ENCODE measurements at regions not wholly inside any gene's neighbourhood (a gene's known extent, or its start where the extent isn't known, plus 50 kb on each side); places are given as distances from the start of the nearest gene placed in this dataset.

DNA sequence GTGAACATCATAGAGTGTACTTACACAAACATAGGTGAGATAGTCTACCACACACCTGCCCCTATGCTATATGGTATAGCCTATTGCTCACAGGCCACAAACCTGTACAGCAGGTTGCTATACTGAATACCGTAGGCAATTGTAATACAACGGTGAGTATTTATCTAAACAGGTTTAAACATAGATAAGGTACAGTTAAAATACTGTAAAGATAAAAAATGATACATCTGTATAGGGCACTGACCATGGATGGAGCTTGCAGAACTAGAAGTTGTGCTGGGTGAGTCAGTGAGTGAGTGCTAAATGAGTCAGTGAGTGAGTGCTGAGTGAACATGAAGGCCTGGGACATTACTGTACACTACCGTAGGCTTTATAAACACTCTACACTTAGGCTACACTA, 267.0 kb upstream of the HS6ST1 start:
- no peak for TF ChIP-seq Cebpa-rat (IDR thresholded peaks at IDR 0.05)
- Histone ChIP-seq H3K4me1 (peaks cover 5% of the 10 kb centered on the region), H3K9me3 (peaks cover 9% of the 10 kb centered on the region), H4K20me1 (no peaks in the 10 kb centered on the region), H3K27ac (no peak overlapping the region), H3K27me3 (no peaks in the 10 kb centered on the region), H3K9ac (no peak overlapping the region), H3K4me2 (no peak overlapping the region), H3K36me3 (no peaks in the 10 kb centered on the region), H3K4me3 (no peak overlapping the region)

DNA sequence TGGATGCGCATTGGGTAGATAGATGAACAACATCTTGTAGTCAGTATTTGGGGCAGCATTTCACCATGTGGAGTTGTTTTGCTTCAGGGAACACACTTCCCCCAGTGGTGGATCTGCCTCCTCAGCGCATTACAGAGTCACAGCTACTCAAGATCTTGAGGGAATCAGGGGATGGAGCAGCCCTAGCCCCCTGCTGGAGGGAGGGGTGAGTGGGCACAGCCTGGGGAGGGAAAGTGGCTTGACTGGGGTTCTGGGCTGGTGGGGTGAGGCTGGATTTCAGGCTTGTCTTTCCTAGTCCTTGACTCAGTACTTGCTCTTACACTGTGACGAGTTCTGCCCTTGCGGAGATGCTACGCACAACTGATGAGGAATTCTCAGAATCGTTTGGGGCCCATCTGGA, 271.0 kb upstream of the HS6ST1 start:
- no peaks in the 10 kb centered on the region for H4K20me1 ChIP-seq
- TF ChIP-seq Cebpa-rat (IDR thresholded peaks at IDR 0.05) = no peak

DNA sequence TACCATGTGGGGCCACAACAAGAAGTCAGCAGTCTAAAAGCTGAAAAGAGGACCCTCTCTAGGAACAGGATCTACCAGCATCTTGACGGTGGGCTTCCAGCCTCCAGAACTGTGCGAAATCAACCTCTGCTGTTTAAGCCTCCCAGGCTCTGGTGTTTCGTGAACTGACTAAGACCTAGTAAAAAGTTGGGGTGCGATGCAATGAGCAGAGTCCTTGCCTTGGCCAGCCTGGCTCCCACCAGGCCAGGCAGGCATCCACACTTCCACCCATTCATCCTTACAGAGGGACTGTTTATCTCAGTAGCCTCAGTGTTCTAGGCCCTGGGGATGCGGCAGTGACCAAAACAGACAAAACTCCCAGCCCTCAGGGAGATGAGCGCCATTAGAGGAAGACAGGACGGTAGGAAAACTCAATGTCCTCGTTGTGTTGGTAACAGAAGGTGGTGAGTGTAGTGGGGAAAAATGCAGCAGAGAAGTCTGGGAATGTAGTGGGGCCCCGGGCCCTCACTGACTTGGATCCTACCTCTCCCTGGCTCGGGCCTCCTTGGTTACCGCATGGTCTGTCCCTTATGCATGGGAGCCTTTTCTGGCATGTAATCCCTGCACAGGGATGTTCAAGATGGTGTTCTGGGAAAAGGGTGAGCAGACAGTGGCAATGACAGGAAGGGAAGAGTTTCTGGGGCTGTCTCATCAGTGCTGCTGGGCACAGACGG, 271.8 kb upstream of the HS6ST1 start:
- no peak overlapping the region for H3K9ac ChIP-seq
- no peaks in the 10 kb centered on the region for H3K27me3 ChIP-seq
- H3K4me2 ChIP-seq = peak overlapping the region; percentile 48
- no peaks in the 10 kb centered on the region for H4K20me1 ChIP-seq
- H3K36me3 ChIP-seq = no peaks in the 10 kb centered on the region
- no peak overlapping the region for H3K4me3 ChIP-seq
- peaks cover 8% of the 10 kb centered on the region for H3K9me3 ChIP-seq
- peaks cover 47% of the 10 kb centered on the region for H3K4me1 ChIP-seq
- no peak for TF ChIP-seq Cebpa-rat (IDR thresholded peaks at IDR 0.05)
- H3K27ac ChIP-seq = no peak overlapping the region

More for the DNA sequence above, 271.0 kb upstream of the HS6ST1 start:
- peaks cover 40% of the 10 kb centered on the region for H3K4me1 ChIP-seq
- H3K9ac ChIP-seq = no peak overlapping the region
- H3K36me3 ChIP-seq = no peaks in the 10 kb centered on the region
- H3K27me3 ChIP-seq = no peaks in the 10 kb centered on the region
- H3K27ac ChIP-seq = no peak overlapping the region
- no peak overlapping the region for H3K4me3 ChIP-seq
- no peak overlapping the region for H3K4me2 ChIP-seq
- H3K9me3 ChIP-seq = peaks cover 9% of the 10 kb centered on the region

GRCh38 chr2:128591022-128591860, 272.6 kb upstream of the HS6ST1 start:
- Histone ChIP-seq H3K27ac (no peak overlapping the region), H3K4me1 (peaks cover 55% of the 10 kb centered on the region), H3K4me2 (peak overlapping the region; percentile 48), H3K36me3 (no peaks in the 10 kb centered on the region), H3K4me3 (no peak overlapping the region), H3K9me3 (peaks cover 3% of the 10 kb centered on the region; the same call in 1 of the 2 replicates), H4K20me1 (no peaks in the 10 kb centered on the region), H3K27me3 (no peaks in the 10 kb centered on the region), H3K9ac (no peak overlapping the region)
- no peak for TF ChIP-seq Cebpa-rat (IDR thresholded peaks at IDR 0.05)

DNA sequence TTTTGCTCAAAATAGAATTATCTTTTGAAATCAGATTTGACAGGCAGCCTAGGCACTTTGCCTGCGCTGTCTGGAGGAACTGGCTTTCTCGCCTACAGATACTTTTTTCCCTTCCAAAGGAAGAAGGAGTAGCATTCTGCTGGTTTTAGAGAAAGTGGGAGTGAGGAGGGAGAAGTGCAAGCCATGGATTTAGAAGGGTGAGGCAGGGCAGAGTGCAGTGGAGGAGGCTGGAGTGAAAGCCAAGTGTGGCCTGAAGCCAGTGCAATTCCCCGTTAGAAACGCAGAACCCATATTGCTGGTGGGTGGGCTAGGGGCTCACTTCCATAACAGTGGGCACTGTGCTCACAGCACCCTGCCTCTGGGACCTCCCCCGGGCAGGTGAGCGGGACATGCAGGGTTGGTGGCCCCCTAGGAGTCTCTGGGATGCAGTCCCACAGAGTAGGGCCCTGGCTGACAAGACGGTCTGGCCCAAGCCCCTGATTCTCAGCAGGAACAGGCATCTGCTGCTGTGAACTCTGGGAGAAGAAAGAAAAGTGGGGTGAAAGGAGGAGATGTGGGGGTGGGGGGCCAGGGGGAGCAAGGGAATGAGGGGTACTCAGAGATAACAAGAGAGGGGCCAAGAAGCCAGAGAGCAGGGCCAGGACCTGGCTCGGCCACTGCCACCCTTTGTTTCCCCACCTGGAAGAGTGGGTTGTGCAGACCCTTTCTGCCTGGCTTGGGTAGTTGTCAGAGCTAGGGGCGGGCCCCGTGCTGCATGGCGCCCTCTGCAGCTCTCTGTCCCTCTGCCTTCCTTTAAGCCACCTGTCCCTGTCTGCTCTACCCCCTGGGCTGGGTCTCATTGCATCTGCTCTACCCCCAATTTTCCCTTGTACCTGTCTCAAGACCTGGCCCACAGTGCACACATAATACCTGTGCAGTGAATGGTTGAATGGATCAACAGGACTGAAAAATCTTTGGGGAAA, 273.5 kb upstream of the HS6ST1 start:
- H3K9me3 ChIP-seq = no peaks in the 10 kb centered on the region
- H3K27me3 ChIP-seq = no peaks in the 10 kb centered on the region
- no peak overlapping the region for H3K4me3 ChIP-seq
- H3K9ac ChIP-seq = no peak overlapping the region
- no peak overlapping the region for H3K27ac ChIP-seq
- H3K4me2 ChIP-seq = peak overlapping the region; percentile 48
- H4K20me1 ChIP-seq = no peaks in the 10 kb centered on the region
- H3K4me1 ChIP-seq = peaks cover 64% of the 10 kb centered on the region
- no peak for TF ChIP-seq Cebpa-rat (IDR thresholded peaks at IDR 0.05)
- no peaks in the 10 kb centered on the region for H3K36me3 ChIP-seq

GRCh38 chr2:128593518-128593878, 274.8 kb upstream of the HS6ST1 start:
- Histone ChIP-seq H3K4me3 (no peak overlapping the region), H3K4me1 (peaks cover 77% of the 10 kb centered on the region), H3K9me3 (no peaks in the 10 kb centered on the region), H3K36me3 (no peaks in the 10 kb centered on the region), H3K27ac (no peak overlapping the region), H3K4me2 (peak overlapping the region; percentile 87; the same call in 1 of the 2 replicates), H4K20me1 (no peaks in the 10 kb centered on the region), H3K27me3 (no peaks in the 10 kb centered on the region), H3K9ac (no peak overlapping the region)
- TF ChIP-seq Cebpa-rat (IDR thresholded peaks at IDR 0.05) = no peak

- H4K20me1 ChIP-seq = no peaks in the 10 kb centered on the region
- no peaks in the 10 kb centered on the region for H3K27me3 ChIP-seq
- no peaks in the 10 kb centered on the region for H3K9me3 ChIP-seq
- peaks cover 82% of the 10 kb centered on the region for H3K4me1 ChIP-seq
- H3K4me3 ChIP-seq = no peak overlapping the region
- peak overlapping the region; percentile 87 for H3K4me2 ChIP-seq
- no peak overlapping the region for H3K9ac ChIP-seq
- TF ChIP-seq Cebpa-rat (IDR thresholded peaks at IDR 0.05) = no peak
- H3K27ac ChIP-seq = no peak overlapping the region
- H3K36me3 ChIP-seq = no peaks in the 10 kb centered on the region
Observed at GRCh38 chr2:128593879-128594650, 275.4 kb upstream of the HS6ST1 start.

DNA sequence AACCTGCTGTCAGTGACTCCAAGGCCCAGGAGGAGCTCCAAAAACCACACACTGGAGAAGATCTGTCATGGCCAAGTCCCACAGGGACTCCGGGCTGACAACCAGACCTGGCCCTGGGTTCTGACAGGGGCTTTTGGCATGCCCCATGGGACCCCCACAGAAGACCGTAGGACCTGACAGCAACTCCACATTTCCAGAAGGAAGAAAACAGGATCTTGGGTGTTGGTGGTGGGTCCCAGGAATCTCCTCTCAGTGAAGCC, 275.9 kb upstream of the HS6ST1 start:
- TF ChIP-seq Cebpa-rat (IDR thresholded peaks at IDR 0.05) = no peak
- no peak overlapping the region for H3K9ac ChIP-seq
- H3K4me2 ChIP-seq = peak overlapping the region; percentile 87
- no peaks in the 10 kb centered on the region for H3K27me3 ChIP-seq
- H3K36me3 ChIP-seq = no peaks in the 10 kb centered on the region
- H3K4me3 ChIP-seq = no peak overlapping the region
- no peak overlapping the region for H3K27ac ChIP-seq
- H3K4me1 ChIP-seq = peaks cover 87% of the 10 kb centered on the region
- H4K20me1 ChIP-seq = no peaks in the 10 kb centered on the region
- H3K9me3 ChIP-seq = no peaks in the 10 kb centered on the region

Measured in BLaER1 (cell line).